NCI-H345 treated with DMSO at 0.1 percent for 48 hours (cell line): ENCODE measurements at regions not wholly inside any gene's neighbourhood (a gene's known extent, or its start where the extent isn't known, plus 50 kb on each side); places are given as distances from the start of the nearest gene placed in this dataset.
A peak's percentile ranks its signal among the peaks of the same experiment; 100 is the strongest.

Experiments used
- DNase-seq: peaks from one replicate; lab custom pipeline; 2025; ENCODE audit not compliant: unreplicated experiment; lab: John Stamatoyannopoulos, UW

GRCh38 chr3:22977042-22977441 is 226.1 kb upstream of the UBE2E2 start:
- no peak for DNase-seq

GRCh38 chr3:22977650-22978289 is 225.4 kb upstream of the UBE2E2 start:
- DNase-seq = no peak

- DNase-seq = no peak
Observed at GRCh38 chr3:22979581-22979980, 223.5 kb upstream of the UBE2E2 start.

- no peak for DNase-seq
Observed at GRCh38 chr3:22980346-22980745, 222.8 kb upstream of the UBE2E2 start.

- no peak for DNase-seq
Observed at GRCh38 chr3:22981166-22981565, 222.0 kb upstream of the UBE2E2 start.

GRCh38 chr3:22981861-22982260 is 221.3 kb upstream of the UBE2E2 start:
- no peak for DNase-seq

- DNase-seq = no peak
Observed at GRCh38 chr3:22982981-22983587, 220.0 kb upstream of the UBE2E2 start.

- no peak for DNase-seq
Observed at GRCh38 chr3:22986958-22987357, 216.2 kb upstream of the UBE2E2 start.

- peak; percentile 36 for DNase-seq
Observed at GRCh38 chr3:22988566-22988965, 214.6 kb upstream of the UBE2E2 start.

- no peak for DNase-seq
Observed at GRCh38 chr3:22989716-22990115, 213.4 kb upstream of the UBE2E2 start.

GRCh38 chr3:22990291-22991200 is 212.6 kb upstream of the UBE2E2 start:
- DNase-seq = no peak

GRCh38 chr3:22994781-22995180 is 208.3 kb upstream of the UBE2E2 start:
- DNase-seq = no peak

- no peak for DNase-seq
Observed at GRCh38 chr3:22996920-22997571, 206.1 kb upstream of the UBE2E2 start.

- no peak for DNase-seq
Observed at GRCh38 chr3:23000371-23000770, 202.8 kb upstream of the UBE2E2 start.

GRCh38 chr3:23002151-23002550 is 201.0 kb upstream of the UBE2E2 start:
- no peak for DNase-seq

GRCh38 chr3:23002836-23003732 is 200.0 kb upstream of the UBE2E2 start:
- DNase-seq = peak; percentile 50

- no peak for DNase-seq
Observed at GRCh38 chr3:23003733-23004046, 199.4 kb upstream of the UBE2E2 start.

- DNase-seq = no peak
Observed at GRCh38 chr3:23004971-23005370, 198.2 kb upstream of the UBE2E2 start.

GRCh38 chr3:23017801-23018200 is 185.3 kb upstream of the UBE2E2 start:
- no peak for DNase-seq

GRCh38 chr3:23019596-23020300 is 183.4 kb upstream of the UBE2E2 start:
- peak; percentile 21 for DNase-seq
